ENCODE measurements at regions not wholly inside any gene's neighbourhood (a gene's known extent, or its start where the extent isn't known, plus 50 kb on each side); places are given as distances from the start of the nearest gene placed in this dataset.

GRCh38 chr1:229064320-229065168, 206.4 kb upstream of the RAB4A start:
- H2BK120ac ChIP-seq (ENCODE audit: low read depth, low read length): no peak overlapping the region
- no peak overlapping the region for H3K4me3 ChIP-seq (ENCODE audit: insufficient read depth in 1 of 2, low read depth in 1 of 2, low read length in 2 of 2)
- no peak overlapping the region for H4K8ac ChIP-seq (ENCODE audit: low read length)
- no peak overlapping the region for H3K4ac ChIP-seq (ENCODE audit: low read depth in 1 of 2, low read length in 2 of 2)
- peak; percentile 7 for DNase-seq
- no peak overlapping the region for H2AK5ac ChIP-seq (ENCODE audit: low read length, severe bottlenecking)
- H3K4me2 ChIP-seq (ENCODE audit: low read length, poor library complexity, severe bottlenecking): no peak overlapping the region
- H3K79me1 ChIP-seq (replicated peaks; ENCODE audit: low read length, poor library complexity, severe bottlenecking): no peaks in the 10 kb centered on the region
- no peak overlapping the region for H4K91ac ChIP-seq (ENCODE audit: low read length)
- no peak overlapping the region for H2BK12ac ChIP-seq (ENCODE audit: low read length in 2 of 2)
- H3K27me3 ChIP-seq (ENCODE audit: control insufficient read depth in 1 of 2, insufficient read depth in 1 of 2, low read length in 2 of 2): peaks cover 50 to 55% of the 10 kb centered on the region in 2 experiments
- no peak overlapping the region for H3K9ac ChIP-seq (ENCODE audit: low read length)
- 72% methylated on average over 11 of the region's 12 CpGs for WGBS
- H3K9me3 ChIP-seq (ENCODE audit: control insufficient read depth, low read length): no peaks in the 10 kb centered on the region
- H3K18ac ChIP-seq (ENCODE audit: low read depth in 1 of 2, low read length in 2 of 2): no peak overlapping the region
- no peak overlapping the region for H2BK5ac ChIP-seq (ENCODE audit: low read depth, low read length, poor library complexity, severe bottlenecking)
- H2AFZ ChIP-seq (ENCODE audit: low read depth, low read length): no peak overlapping the region
- no peak overlapping the region for H3K27ac ChIP-seq (ENCODE audit: low read length, poor library complexity, severe bottlenecking)
- H3K23ac ChIP-seq (ENCODE audit: low read length in 2 of 2): no peak overlapping the region
- H3K36me3 ChIP-seq (ENCODE audit: control insufficient read depth in 1 of 2, insufficient read depth in 2 of 2, low read depth in 1 of 2, low read length in 2 of 2): no peaks in the 10 kb centered on the region
- no peak overlapping the region for H2BK15ac ChIP-seq (ENCODE audit: low read depth, poor library complexity, severe bottlenecking)
- H3K4me1 ChIP-seq (ENCODE audit: control insufficient read depth, insufficient read depth, low read depth, low read length): no peaks in the 10 kb centered on the region
- peak overlapping the region in 1 of 2 experiments; percentile 28 for H3K14ac ChIP-seq (ENCODE audit: low read length in 2 of 2)

- Histone ChIP-seq H4K91ac (ENCODE audit: low read length) (no peak overlapping the region), H3K36me3 (ENCODE audit: control insufficient read depth in 1 of 2, insufficient read depth in 2 of 2, low read depth in 1 of 2, low read length in 2 of 2) (no peaks in the 10 kb centered on the region), H4K8ac (ENCODE audit: low read length) (no peak overlapping the region), H2BK12ac (ENCODE audit: low read length in 2 of 2) (no peak overlapping the region), H3K4me3 (ENCODE audit: insufficient read depth in 1 of 2, low read depth in 1 of 2, low read length in 2 of 2) (no peak overlapping the region), H3K4me1 (ENCODE audit: control insufficient read depth, insufficient read depth, low read depth, low read length) (no peaks in the 10 kb centered on the region), H3K23ac (ENCODE audit: low read length in 2 of 2) (peak overlapping the region in 1 of 2 experiments; percentile 26), H3K18ac (ENCODE audit: low read depth in 1 of 2, low read length in 2 of 2) (no peak overlapping the region), H2BK5ac (ENCODE audit: low read depth, low read length, poor library complexity, severe bottlenecking) (no peak overlapping the region), H2AK5ac (ENCODE audit: low read length, severe bottlenecking) (no peak overlapping the region), H3K27me3 (ENCODE audit: control insufficient read depth in 1 of 2, insufficient read depth in 1 of 2, low read length in 2 of 2) (peaks cover 48 to 55% of the 10 kb centered on the region in 2 experiments), H2BK120ac (ENCODE audit: low read depth, low read length) (no peak overlapping the region), H3K4ac (ENCODE audit: low read depth in 1 of 2, low read length in 2 of 2) (no peak overlapping the region), H3K9ac (ENCODE audit: low read length) (no peak overlapping the region), H3K9me3 (ENCODE audit: control insufficient read depth, low read length) (no peaks in the 10 kb centered on the region), H3K79me1 (replicated peaks; ENCODE audit: low read length, poor library complexity, severe bottlenecking) (no peaks in the 10 kb centered on the region), H2BK15ac (ENCODE audit: low read depth, poor library complexity, severe bottlenecking) (no peak overlapping the region), H3K14ac (ENCODE audit: low read length in 2 of 2) (no peak overlapping the region), H3K27ac (ENCODE audit: low read length, poor library complexity, severe bottlenecking) (no peak overlapping the region), H2AFZ (ENCODE audit: low read depth, low read length) (no peak overlapping the region), H3K4me2 (ENCODE audit: low read length, poor library complexity, severe bottlenecking) (no peak overlapping the region)
- DNase-seq: no peak
- WGBS: 93% methylated on average over 3 of the region's 3 CpGs
Measured at GRCh38 chr1:229065613-229066012, 205.3 kb upstream of the RAB4A start.

GRCh38 chr1:229066591-229066990, 204.3 kb upstream of the RAB4A start:
- no peak overlapping the region for H2AFZ ChIP-seq (ENCODE audit: low read depth, low read length)
- H3K23ac ChIP-seq (ENCODE audit: low read length in 2 of 2): no peak overlapping the region
- H3K4ac ChIP-seq (ENCODE audit: low read depth in 1 of 2, low read length in 2 of 2): no peak overlapping the region
- H3K79me1 ChIP-seq (replicated peaks; ENCODE audit: low read length, poor library complexity, severe bottlenecking): no peaks in the 10 kb centered on the region
- H3K27ac ChIP-seq (ENCODE audit: low read length, poor library complexity, severe bottlenecking): no peak overlapping the region
- H3K36me3 ChIP-seq (ENCODE audit: control insufficient read depth in 1 of 2, insufficient read depth in 2 of 2, low read depth in 1 of 2, low read length in 2 of 2): no peaks in the 10 kb centered on the region
- H3K4me1 ChIP-seq (ENCODE audit: control insufficient read depth, insufficient read depth, low read depth, low read length): no peaks in the 10 kb centered on the region
- 98% methylated on average over 3 of the region's 3 CpGs for WGBS
- DNase-seq: no peak
- no peak overlapping the region for H3K9ac ChIP-seq (ENCODE audit: low read length)
- H3K14ac ChIP-seq (ENCODE audit: low read length in 2 of 2): no peak overlapping the region
- H2BK15ac ChIP-seq (ENCODE audit: low read depth, poor library complexity, severe bottlenecking): no peak overlapping the region
- no peak overlapping the region for H3K4me3 ChIP-seq (ENCODE audit: insufficient read depth in 1 of 2, low read depth in 1 of 2, low read length in 2 of 2)
- no peak overlapping the region for H2AK5ac ChIP-seq (ENCODE audit: low read length, severe bottlenecking)
- H2BK12ac ChIP-seq (ENCODE audit: low read length in 2 of 2): no peak overlapping the region
- H2BK120ac ChIP-seq (ENCODE audit: low read depth, low read length): no peak overlapping the region
- no peak overlapping the region for H3K4me2 ChIP-seq (ENCODE audit: low read length, poor library complexity, severe bottlenecking)
- H3K9me3 ChIP-seq (ENCODE audit: control insufficient read depth, low read length): no peaks in the 10 kb centered on the region
- no peak overlapping the region for H4K91ac ChIP-seq (ENCODE audit: low read length)
- H2BK5ac ChIP-seq (ENCODE audit: low read depth, low read length, poor library complexity, severe bottlenecking): no peak overlapping the region
- no peak overlapping the region for H4K8ac ChIP-seq (ENCODE audit: low read length)
- no peak overlapping the region for H3K18ac ChIP-seq (ENCODE audit: low read depth in 1 of 2, low read length in 2 of 2)
- H3K27me3 ChIP-seq (ENCODE audit: control insufficient read depth in 1 of 2, insufficient read depth in 1 of 2, low read length in 2 of 2): peaks cover 48 to 55% of the 10 kb centered on the region in 2 experiments

- no peak overlapping the region for H3K23ac ChIP-seq (ENCODE audit: low read length in 2 of 2)
- 88% methylated on average over 5 of the region's 5 CpGs for WGBS
- H2BK5ac ChIP-seq (ENCODE audit: low read depth, low read length, poor library complexity, severe bottlenecking): no peak overlapping the region
- H2BK12ac ChIP-seq (ENCODE audit: low read length in 2 of 2): no peak overlapping the region
- no peak overlapping the region for H3K9ac ChIP-seq (ENCODE audit: low read length)
- no peak overlapping the region for H3K4me2 ChIP-seq (ENCODE audit: low read length, poor library complexity, severe bottlenecking)
- no peak overlapping the region for H3K4me3 ChIP-seq (ENCODE audit: insufficient read depth in 1 of 2, low read depth in 1 of 2, low read length in 2 of 2)
- peak overlapping the region; percentile 13 for H4K8ac ChIP-seq (ENCODE audit: low read length)
- H2BK15ac ChIP-seq (ENCODE audit: low read depth, poor library complexity, severe bottlenecking): no peak overlapping the region
- H3K4me1 ChIP-seq (ENCODE audit: control insufficient read depth, insufficient read depth, low read depth, low read length): no peaks in the 10 kb centered on the region
- H2AFZ ChIP-seq (ENCODE audit: low read depth, low read length): no peak overlapping the region
- H2AK5ac ChIP-seq (ENCODE audit: low read length, severe bottlenecking): no peak overlapping the region
- H3K36me3 ChIP-seq (ENCODE audit: control insufficient read depth in 1 of 2, insufficient read depth in 2 of 2, low read depth in 1 of 2, low read length in 2 of 2): no peaks in the 10 kb centered on the region
- peak overlapping the region in 1 of 2 experiments; percentile 14 for H3K18ac ChIP-seq (ENCODE audit: low read depth in 1 of 2, low read length in 2 of 2)
- no peak overlapping the region for H3K4ac ChIP-seq (ENCODE audit: low read depth in 1 of 2, low read length in 2 of 2)
- no peak overlapping the region for H3K27ac ChIP-seq (ENCODE audit: low read length, poor library complexity, severe bottlenecking)
- H3K9me3 ChIP-seq (ENCODE audit: control insufficient read depth, low read length): no peaks in the 10 kb centered on the region
- H3K14ac ChIP-seq (ENCODE audit: low read length in 2 of 2): no peak overlapping the region
- no peak overlapping the region for H2BK120ac ChIP-seq (ENCODE audit: low read depth, low read length)
- no peak for DNase-seq
- no peaks in the 10 kb centered on the region for H3K79me1 ChIP-seq (replicated peaks; ENCODE audit: low read length, poor library complexity, severe bottlenecking)
- H4K91ac ChIP-seq (ENCODE audit: low read length): no peak overlapping the region
- H3K27me3 ChIP-seq (ENCODE audit: control insufficient read depth in 1 of 2, insufficient read depth in 1 of 2, low read length in 2 of 2): peaks cover 41 to 47% of the 10 kb centered on the region in 2 experiments
Measured at GRCh38 chr1:229067546-229067945, 203.4 kb upstream of the RAB4A start.
